Activated naive CD8-positive, alpha-beta T cell treated with anti-CD3 and anti-CD28 coated beads, Interleukin-2, amount 10 ng/mL, durations not matched to agents 7 days and 5 days (primary cell): ENCODE measurements at regions not wholly inside any gene's neighbourhood (a gene's known extent, or its start where the extent isn't known, plus 50 kb on each side); places are given as distances from the start of the nearest gene placed in this dataset.
A peak's percentile ranks its signal among the peaks of the same experiment; 100 is the strongest.

Experiments used
- ATAC-seq: fragments of 150-1000 bp; cut with Tn5 transposase; one replicate; pipeline ENCODE4 v1.10.0; 2021; ENCODE audit warnings: low read depth, moderate library complexity
- POLR2A ChIA-PET: fragments of 350-600 bp; sonication (Branson Sonifier 250); formaldehyde crosslinking; loops from one replicate; lab custom pipeline; 2021; ENCODE audit warnings: antibody characterized with exemption; lab: Charles Lee
- DNase-seq: peaks from one replicate; pipeline ENCODE4 v3.0.0; 2021
- H3K27ac Mint-ChIP-seq: one replicate; pipeline ENCODE4 v1.8.0; 2022; ENCODE audit warnings: mild to moderate bottlenecking, mixed read lengths
- H3K27me3 Mint-ChIP-seq: one replicate; pipeline ENCODE4 v1.8.0; 2022; ENCODE audit warnings: mild to moderate bottlenecking, moderate library complexity, mixed read lengths
- H3K36me3 Mint-ChIP-seq: one replicate; pipeline ENCODE4 v1.8.0; 2021; ENCODE audit warnings: mild to moderate bottlenecking, mixed read lengths
- H3K4me1 Mint-ChIP-seq: one replicate; pipeline ENCODE4 v1.8.0; 2021; ENCODE audit warnings: mixed read lengths
- H3K4me3 Mint-ChIP-seq: one replicate; pipeline ENCODE4 v1.8.0; 2022; ENCODE audit warnings: mild to moderate bottlenecking, moderate library complexity, mixed read lengths
- H3K9me3 Mint-ChIP-seq: one replicate; pipeline ENCODE4 v1.8.0; 2021; ENCODE audit warnings: mixed read lengths

DNA sequence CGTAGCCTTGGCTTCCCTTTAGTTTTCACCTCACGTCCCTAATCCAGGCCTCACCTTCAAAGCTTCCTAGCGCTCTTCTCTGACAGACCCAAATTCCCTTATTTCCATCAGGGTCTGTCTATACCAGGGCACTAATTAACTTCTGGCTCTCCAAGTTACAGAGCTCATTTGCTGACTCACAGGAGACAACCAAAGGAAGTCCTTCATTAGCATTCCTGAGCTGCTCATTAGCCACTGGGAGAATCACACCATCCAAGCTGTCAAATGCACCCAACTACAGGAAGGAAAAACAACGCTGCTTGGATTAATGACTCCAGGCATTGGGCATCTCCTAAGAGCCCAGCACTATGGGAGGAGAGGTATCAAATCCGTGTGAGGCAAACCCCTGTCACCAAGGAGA, 109.8 kb upstream of the ALK start:
- Mint-ChIP-seq H3K27ac (no peak overlapping the region), H3K4me3 (no peak overlapping the region), H3K36me3 (no peaks in the 10 kb centered on the region), H3K9me3 (no peaks in the 10 kb centered on the region), H3K27me3 (peaks cover 10% of the 10 kb centered on the region), H3K4me1 (no peaks in the 10 kb centered on the region)
- POLR2A ChIA-PET: no interaction called here
- DNase-seq: no peak
- no peak for ATAC-seq

GRCh38 chr2:30034052-30034775, 112.6 kb upstream of the YPEL5 start:
- POLR2A ChIA-PET: no interaction called here
- Mint-ChIP-seq H3K36me3 (no peaks in the 10 kb centered on the region), H3K9me3 (no peaks in the 10 kb centered on the region), H3K4me1 (no peaks in the 10 kb centered on the region), H3K27ac (no peak overlapping the region), H3K4me3 (no peak overlapping the region), H3K27me3 (peaks cover 2% of the 10 kb centered on the region)
- ATAC-seq: no peak
- DNase-seq: no peak

- Mint-ChIP-seq H3K36me3 (no peaks in the 10 kb centered on the region), H3K27ac (no peak overlapping the region), H3K4me1 (no peaks in the 10 kb centered on the region), H3K27me3 (peaks cover 8% of the 10 kb centered on the region), H3K9me3 (no peaks in the 10 kb centered on the region), H3K4me3 (no peak overlapping the region)
- ATAC-seq: no peak
- DNase-seq: no peak
- POLR2A ChIA-PET: no interaction called here
Measured at GRCh38 chr2:30037016-30037415, 109.8 kb upstream of the YPEL5 start.

DNA sequence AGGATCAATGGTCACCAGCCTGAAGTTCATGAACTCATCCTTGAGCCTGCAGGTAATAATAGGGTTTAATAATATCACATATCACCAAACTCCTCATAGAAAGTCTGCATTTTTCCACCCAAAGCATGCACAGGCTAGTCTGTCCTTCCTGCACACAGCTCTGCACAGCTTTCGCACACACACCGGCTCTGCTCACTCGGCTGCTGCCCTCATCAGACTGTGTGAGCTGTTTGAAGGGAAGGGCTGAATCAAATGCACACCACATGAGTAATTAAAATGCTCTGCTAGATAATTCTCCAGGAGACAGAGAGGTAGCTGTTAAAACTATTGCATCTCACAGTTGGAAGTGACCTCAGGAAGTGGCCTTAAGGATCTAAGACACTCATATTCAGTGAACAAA, 108.4 kb upstream of the YPEL5 start:
- ATAC-seq: no peak
- Mint-ChIP-seq H3K27ac (no peak overlapping the region), H3K4me3 (no peak overlapping the region), H3K27me3 (peaks cover 12% of the 10 kb centered on the region), H3K4me1 (no peaks in the 10 kb centered on the region), H3K36me3 (no peaks in the 10 kb centered on the region), H3K9me3 (no peaks in the 10 kb centered on the region)
- no peak for DNase-seq
- POLR2A ChIA-PET: no interaction called here

GRCh38 chr2:30039101-30039500, 107.7 kb upstream of the YPEL5 start:
- H3K27ac Mint-ChIP-seq: no peak overlapping the region
- no peak overlapping the region for H3K4me3 Mint-ChIP-seq
- H3K27me3 Mint-ChIP-seq: peaks cover 13% of the 10 kb centered on the region
- no peaks in the 10 kb centered on the region for H3K36me3 Mint-ChIP-seq
- no peaks in the 10 kb centered on the region for H3K4me1 Mint-ChIP-seq
- H3K9me3 Mint-ChIP-seq: no peaks in the 10 kb centered on the region
- DNase-seq (no peak), ATAC-seq (no peak)
- POLR2A ChIA-PET: no interaction called here

GRCh38 chr2:30040147-30040546, 106.7 kb upstream of the YPEL5 start:
- H3K27me3 Mint-ChIP-seq: peaks cover 13% of the 10 kb centered on the region
- ATAC-seq: no peak
- H3K4me3 Mint-ChIP-seq: no peak overlapping the region
- no peaks in the 10 kb centered on the region for H3K36me3 Mint-ChIP-seq
- H3K9me3 Mint-ChIP-seq: no peaks in the 10 kb centered on the region
- POLR2A ChIA-PET: no interaction called here
- H3K4me1 Mint-ChIP-seq: no peaks in the 10 kb centered on the region
- DNase-seq: no peak
- H3K27ac Mint-ChIP-seq: no peak overlapping the region

GRCh38 chr2:30041884-30042283, 104.9 kb upstream of the YPEL5 start:
- DNase-seq (no peak), ATAC-seq (no peak)
- no peaks in the 10 kb centered on the region for H3K4me1 Mint-ChIP-seq
- no peaks in the 10 kb centered on the region for H3K9me3 Mint-ChIP-seq
- no peak overlapping the region for H3K27ac Mint-ChIP-seq
- POLR2A ChIA-PET: no interaction called here
- no peaks in the 10 kb centered on the region for H3K36me3 Mint-ChIP-seq
- H3K27me3 Mint-ChIP-seq: peaks cover 14% of the 10 kb centered on the region
- H3K4me3 Mint-ChIP-seq: no peak overlapping the region

DNA sequence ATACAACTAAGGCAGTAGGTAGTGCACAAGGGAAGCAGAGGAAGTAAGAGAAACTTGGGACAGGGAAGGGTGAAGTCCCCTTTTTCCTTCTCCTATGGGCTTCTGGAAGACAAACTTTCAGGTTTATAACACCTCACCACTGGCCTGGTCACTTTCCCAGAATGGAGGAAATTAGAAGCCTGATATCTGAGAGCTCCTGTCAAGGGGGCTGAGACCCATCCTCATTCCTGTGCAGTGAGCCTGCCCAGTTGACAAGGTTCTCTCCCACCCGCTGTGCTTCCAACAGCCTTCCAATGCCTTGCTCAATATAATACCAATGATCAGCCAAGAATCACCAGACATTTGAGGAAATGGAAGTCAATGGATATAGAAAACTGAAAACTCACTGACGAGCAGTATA, 100.4 kb upstream of the YPEL5 start:
- H3K27ac Mint-ChIP-seq: no peak overlapping the region
- POLR2A ChIA-PET: no interaction called here
- H3K4me3 Mint-ChIP-seq: no peak overlapping the region
- peaks cover 12% of the 10 kb centered on the region for H3K27me3 Mint-ChIP-seq
- H3K36me3 Mint-ChIP-seq: no peaks in the 10 kb centered on the region
- H3K9me3 Mint-ChIP-seq: no peaks in the 10 kb centered on the region
- no peaks in the 10 kb centered on the region for H3K4me1 Mint-ChIP-seq
- DNase-seq: no peak
- ATAC-seq: no peak

DNA sequence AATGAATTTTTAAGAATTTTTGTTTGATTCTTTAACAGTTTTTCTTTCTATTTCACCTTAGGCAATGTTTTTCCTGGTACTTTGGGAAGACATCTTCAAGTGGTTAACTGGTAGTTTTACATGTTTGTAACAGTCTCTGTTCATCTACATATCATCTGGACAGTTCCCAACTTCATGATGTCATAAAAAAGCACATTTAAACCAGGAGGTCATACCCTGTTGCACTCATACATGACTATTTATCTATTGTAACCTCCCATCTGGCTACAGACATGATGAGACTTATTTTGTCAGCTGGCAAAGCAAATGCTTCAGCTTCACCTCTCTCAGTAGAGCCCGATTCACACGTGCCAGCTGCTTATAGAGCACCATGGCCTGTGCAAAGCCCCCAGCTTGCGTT, 99.8 kb upstream of the YPEL5 start:
- Mint-ChIP-seq H3K27me3 (peaks cover 8% of the 10 kb centered on the region), H3K4me1 (no peaks in the 10 kb centered on the region), H3K36me3 (no peaks in the 10 kb centered on the region), H3K9me3 (no peaks in the 10 kb centered on the region), H3K27ac (no peak overlapping the region), H3K4me3 (no peak overlapping the region)
- POLR2A ChIA-PET: no interaction called here
- ATAC-seq (no peak), DNase-seq (no peak)

- ATAC-seq (no peak), DNase-seq (no peak)
- peaks cover 4% of the 10 kb centered on the region for H3K27me3 Mint-ChIP-seq
- H3K4me3 Mint-ChIP-seq: no peak overlapping the region
- H3K4me1 Mint-ChIP-seq: no peaks in the 10 kb centered on the region
- H3K27ac Mint-ChIP-seq: no peak overlapping the region
- no peaks in the 10 kb centered on the region for H3K9me3 Mint-ChIP-seq
- POLR2A ChIA-PET: no interaction called here
- H3K36me3 Mint-ChIP-seq: no peaks in the 10 kb centered on the region
Measured at GRCh38 chr2:30048636-30049175, 98.1 kb upstream of the YPEL5 start.

GRCh38 chr2:30055548-30055947, 91.3 kb upstream of the YPEL5 start:
- H3K27me3 Mint-ChIP-seq: no peaks in the 10 kb centered on the region
- DNase-seq (no peak), ATAC-seq (no peak)
- H3K4me1 Mint-ChIP-seq: no peaks in the 10 kb centered on the region
- no peaks in the 10 kb centered on the region for H3K9me3 Mint-ChIP-seq
- POLR2A ChIA-PET: no interaction called here
- no peak overlapping the region for H3K27ac Mint-ChIP-seq
- H3K36me3 Mint-ChIP-seq: no peaks in the 10 kb centered on the region
- no peak overlapping the region for H3K4me3 Mint-ChIP-seq

DNA sequence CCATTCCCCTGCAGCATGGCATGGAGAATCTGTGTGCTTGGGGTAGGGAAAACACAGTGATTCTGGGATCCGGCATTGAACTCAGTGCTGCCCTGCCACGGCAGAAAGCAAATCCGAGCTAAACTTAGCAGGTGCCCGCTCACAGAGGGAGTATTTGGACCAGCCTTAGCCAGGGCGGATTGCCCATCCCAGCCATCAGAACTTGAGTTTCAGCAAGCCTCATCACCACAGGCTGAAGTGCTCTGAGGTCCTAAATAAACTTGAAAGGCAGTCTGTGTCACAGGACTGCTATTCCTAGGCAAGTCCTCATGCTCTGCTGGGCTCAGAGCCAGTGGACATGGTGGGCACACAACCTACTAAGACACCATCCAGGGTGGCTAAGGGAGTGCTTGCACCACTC, 86.2 kb upstream of the YPEL5 start:
- no peak for ATAC-seq
- Mint-ChIP-seq H3K27ac (no peak overlapping the region), H3K4me3 (no peak overlapping the region), H3K4me1 (no peaks in the 10 kb centered on the region), H3K27me3 (peaks cover 8% of the 10 kb centered on the region), H3K36me3 (no peaks in the 10 kb centered on the region), H3K9me3 (peaks cover 6% of the 10 kb centered on the region)
- DNase-seq: no peak
- POLR2A ChIA-PET: no interaction called here

DNA sequence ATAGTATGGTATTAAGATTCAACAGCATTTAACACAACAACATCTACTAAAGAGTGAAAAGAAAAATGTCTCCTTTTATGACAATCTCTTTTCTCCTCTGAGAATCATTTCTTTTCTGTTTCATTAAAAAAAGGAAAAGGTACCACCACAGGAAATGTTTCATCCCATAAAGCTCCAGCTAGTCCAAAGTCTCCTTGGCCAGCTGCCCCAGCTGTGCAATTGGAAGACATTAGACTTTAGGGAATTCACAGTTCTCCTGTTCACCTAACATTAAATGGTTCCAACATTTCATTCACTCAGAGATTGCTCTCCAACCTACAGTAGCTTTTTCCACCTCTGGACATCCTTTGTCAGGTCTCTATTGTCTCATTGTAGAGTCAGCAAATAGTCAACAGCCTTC, 78.7 kb upstream of the YPEL5 start:
- no peak for ATAC-seq
- Mint-ChIP-seq H3K27ac (no peak overlapping the region), H3K27me3 (peaks cover 31% of the 10 kb centered on the region), H3K36me3 (no peaks in the 10 kb centered on the region), H3K4me1 (no peaks in the 10 kb centered on the region), H3K9me3 (peaks cover 9% of the 10 kb centered on the region), H3K4me3 (no peak overlapping the region)
- no peak for DNase-seq
- POLR2A ChIA-PET: no interaction called here

DNA sequence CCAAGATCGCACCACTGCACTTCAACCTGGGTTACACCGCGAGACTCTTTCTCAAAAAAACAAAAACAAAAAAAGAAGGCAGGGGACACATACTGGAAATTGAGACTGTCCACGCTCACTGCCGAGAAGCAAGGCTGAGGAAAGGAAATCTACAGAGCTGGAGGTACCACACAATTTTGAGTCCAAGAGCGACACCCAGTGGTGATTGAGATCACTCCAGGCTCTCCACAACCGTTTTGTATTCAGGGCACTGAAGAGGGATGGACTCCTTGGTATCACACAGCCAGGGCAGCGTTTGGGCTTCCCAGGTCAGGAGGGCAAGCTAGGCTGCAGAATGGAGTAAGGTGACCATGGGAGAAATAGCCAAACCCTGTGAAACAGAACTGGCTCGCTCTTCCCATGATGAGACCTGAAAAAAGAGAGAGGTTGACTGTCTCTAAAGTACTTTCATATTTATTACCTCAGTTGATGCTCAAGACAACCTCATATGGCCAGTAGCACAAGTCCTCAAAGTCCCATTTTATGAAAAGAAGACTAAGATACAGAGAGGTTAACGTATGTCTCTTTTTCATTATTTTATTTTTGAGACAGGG, 74.5 kb upstream of the YPEL5 start:
- POLR2A ChIA-PET: no interaction called here
- no peaks in the 10 kb centered on the region for H3K36me3 Mint-ChIP-seq
- peaks cover 25% of the 10 kb centered on the region for H3K27me3 Mint-ChIP-seq
- no peak overlapping the region for H3K4me3 Mint-ChIP-seq
- no peaks in the 10 kb centered on the region for H3K4me1 Mint-ChIP-seq
- DNase-seq (peak; percentile 43), ATAC-seq (peak; percentile 92)
- H3K9me3 Mint-ChIP-seq: no peaks in the 10 kb centered on the region
- H3K27ac Mint-ChIP-seq: no peak overlapping the region
